ENCODE measurements at regions not wholly inside any gene's neighbourhood (a gene's known extent, or its start where the extent isn't known, plus 50 kb on each side); places are given as distances from the start of the nearest gene placed in this dataset.

- TF ChIP-seq EP300 (IDR thresholded peaks at IDR 0.05; ENCODE audit: borderline replicate concordance) = no peak
- TF ChIP-seq REST (IDR thresholded peaks at IDR 0.05; ENCODE audit: low read depth) = no peak
- TF ChIP-seq ZBTB7A (IDR thresholded peaks at IDR 0.05; ENCODE audit: low read depth) = no peak
- TF ChIP-seq RAD21 (IDR thresholded peaks at IDR 0.05; ENCODE audit: low read depth) = no peak
- no peak for TF ChIP-seq USF1 (IDR thresholded peaks at IDR 0.05)
- no peak for TF ChIP-seq CEBPB (IDR thresholded peaks at IDR 0.05)
- no peak for TF ChIP-seq MAX (IDR thresholded peaks at IDR 0.05)
- no peak for TF ChIP-seq TAF1 (IDR thresholded peaks at IDR 0.05; ENCODE audit: low read depth)
Observed at GRCh38 chr2:14272396-14273075, 360.0 kb upstream of the LRATD1 start.

All from Ishikawa (cell line).